Sigmoid colon (tissue), 4 donors: ENCODE measurements at regions not wholly inside any gene's neighbourhood (a gene's known extent, or its start where the extent isn't known, plus 50 kb on each side); places are given as distances from the start of the nearest gene placed in this dataset.

Source experiments
- CTCF ChIP-seq, 4 experiments: fragments of 450-650 bp in 3 of 4; fragments of 200-600 bp in 1 of 4; IDR thresholded peaks; one replicate each; pipeline ENCODE4 v1.5.1; 2016 to 2019; ENCODE audit warnings: antibody characterized with exemption in 4 of 4, mild to moderate bottlenecking in 3 of 4, moderate library complexity in 2 of 4
- EP300 ChIP-seq, 4 donors: sonication (generic); formaldehyde crosslinking; IDR thresholded peaks; one replicate each; pipeline ENCODE4 v1.6.1; 2017; ENCODE audit warnings: antibody characterized with exemption in 4 of 4
- POLR2A ChIP-seq, 2 donors: fragments of 450-650 bp; IDR thresholded peaks; one replicate each; pipeline ENCODE4 v1.6.1; 2016; ENCODE audit warnings: antibody characterized with exemption in 2 of 2, mild to moderate bottlenecking in 2 of 2, moderate library complexity in 2 of 2
- POLR2AphosphoS5 ChIP-seq, 4 donors: sonication (generic); formaldehyde crosslinking; IDR thresholded peaks; one replicate each; pipeline ENCODE4 v1.6.1; 2017; ENCODE audit warnings: antibody characterized with exemption in 4 of 4

GRCh38 chr13:50323440-50324065, 308.3 kb downstream of the KCNRG start:
- TF ChIP-seq CTCF (IDR thresholded peaks at IDR 0.05) = no peak
- no peak for TF ChIP-seq POLR2AphosphoS5 (IDR thresholded peaks at IDR 0.05)
- no peak for TF ChIP-seq EP300 (IDR thresholded peaks at IDR 0.05)
- no peak for TF ChIP-seq POLR2A (IDR thresholded peaks at IDR 0.05)
